IMR-90 (cell line): ENCODE measurements at regions not wholly inside any gene's neighbourhood (a gene's known extent, or its start where the extent isn't known, plus 50 kb on each side); places are given as distances from the start of the nearest gene placed in this dataset.

Source experiments
- ATAC-seq: fragments of 200-7000 bp; cut with Tn5 transposase; 2 replicates; pipeline ENCODE4 v1.9.1; 2020; ENCODE audit warnings: low read depth, mild to moderate bottlenecking, moderate library complexity
- BruUV-seq: library from RNA; stranded (reverse); fragments of 400-500 nt; replicated peaks from 2 replicates; lab custom pipeline; 2021; lab: Mats Ljungman, UMichigan
- CTCF ChIA-PET: fragments of 300-600 bp; formaldehyde crosslinking; extraction: SDS; loops from one replicate; lab custom pipeline; 2021; ENCODE audit warnings: antibody characterized with exemption; lab: Yijun Ruan, JAX
- POLR2A ChIA-PET: fragments of 300-600 bp; sonication (Branson Sonifier 250); formaldehyde crosslinking; loops from one replicate; lab custom pipeline; 2022; ENCODE audit warnings: antibody characterized with exemption; ENCODE audit not compliant: unreplicated experiment; lab: Charles Lee
- DNase-seq: peaks from one replicate; pipeline ENCODE4 v3.0.0; 2013
- H2AFZ ChIP-seq: replicated peaks from 2 replicates; pipeline ENCODE3; 2013; ENCODE audit warnings: low read length, mild to moderate bottlenecking; ENCODE audit not compliant: poor library complexity
- H2AK5ac ChIP-seq: 2 replicates; pipeline ENCODE4 v1.6.1; 2013; ENCODE audit warnings: low read depth, low read length, inconsistent platforms
- H2AK9ac ChIP-seq: replicated peaks from 2 replicates; pipeline ENCODE3; 2013; ENCODE audit warnings: mild to moderate bottlenecking, low read depth, low read length, moderate library complexity; ENCODE audit not compliant: poor library complexity
- H2BK120ac ChIP-seq: 2 replicates; pipeline ENCODE4 v1.6.1; 2013; ENCODE audit warnings: low read depth, low read length, inconsistent platforms
- H2BK15ac ChIP-seq: 3 replicates; pipeline ENCODE4 v1.6.1; 2013; ENCODE audit warnings: low read depth, low read length, inconsistent platforms
- H2BK20ac ChIP-seq: 2 replicates; pipeline ENCODE4 v1.6.1; 2013; ENCODE audit warnings: low read depth, mild to moderate bottlenecking, inconsistent platforms, low read length, moderate library complexity
- H2BK5ac ChIP-seq: 2 replicates; pipeline ENCODE4 v1.6.1; 2013; ENCODE audit warnings: mild to moderate bottlenecking, low read depth, low read length, inconsistent platforms; ENCODE audit not compliant: poor library complexity, severe bottlenecking
- H3K14ac ChIP-seq: replicated peaks from 2 replicates; pipeline ENCODE4 v1.6.1; 2013; ENCODE audit warnings: low read depth, low read length, inconsistent platforms
- H3K18ac ChIP-seq: 2 replicates; pipeline ENCODE4 v1.6.1; 2013; ENCODE audit warnings: low read depth, low read length, control low read depth
- H3K23ac ChIP-seq: 2 replicates; pipeline ENCODE4 v1.6.1; 2013; ENCODE audit warnings: low read depth, low read length, inconsistent platforms
- H3K27ac ChIP-seq: 2 replicates; pipeline ENCODE4 v1.5.1; 2013; ENCODE audit warnings: mild to moderate bottlenecking, control low read depth, low read length; ENCODE audit not compliant: insufficient read depth
- H3K27me3 ChIP-seq: 2 replicates; pipeline ENCODE4 v1.6.1; 2013; ENCODE audit warnings: low read length; ENCODE audit not compliant: control insufficient read depth, insufficient read depth
- H3K36me3 ChIP-seq: 2 replicates; pipeline ENCODE4 v1.6.1; 2013; ENCODE audit warnings: low read length, mixed read lengths; ENCODE audit not compliant: control insufficient read depth, insufficient read depth
- H3K4ac ChIP-seq: 2 replicates; pipeline ENCODE4 v1.6.1; 2013; ENCODE audit warnings: low read depth, low read length, inconsistent platforms
- H3K4me1 ChIP-seq: 2 replicates; pipeline ENCODE4 v1.6.1; 2013; ENCODE audit warnings: low read length, mixed read lengths; ENCODE audit not compliant: control insufficient read depth, insufficient read depth
- H3K4me2 ChIP-seq: 2 replicates; pipeline ENCODE4 v1.6.1; 2013; ENCODE audit warnings: low read depth, mild to moderate bottlenecking, control low read depth, low read length, moderate library complexity
- H3K4me3 ChIP-seq: 2 replicates; pipeline ENCODE4 v1.5.1; 2013; ENCODE audit warnings: low read depth, mild to moderate bottlenecking, control low read depth, low read length, moderate library complexity; ENCODE audit not compliant: insufficient read depth
- H3K56ac ChIP-seq: 2 replicates; pipeline ENCODE4 v1.6.1; 2013; ENCODE audit warnings: low read length, inconsistent platforms; ENCODE audit not compliant: insufficient read depth; ENCODE audit errors: extremely low read depth
- H3K79me1 ChIP-seq, 2 experiments: 2 replicates each; pipeline ENCODE4 v1.6.1; 2013; ENCODE audit warnings: low read length in 2 of 2, inconsistent platforms in 1 of 2, low read depth in 1 of 2
- H3K9ac ChIP-seq: 2 replicates; pipeline ENCODE4 v1.6.1; 2013; ENCODE audit warnings: low read depth, low read length, control low read depth
- H3K9me1 ChIP-seq: 2 replicates; pipeline ENCODE4 v1.6.1; 2013; ENCODE audit warnings: low read length, inconsistent platforms; ENCODE audit not compliant: insufficient read depth
- H3K9me3 ChIP-seq: 2 replicates; pipeline ENCODE4 v1.6.1; 2013; ENCODE audit warnings: low read length; ENCODE audit not compliant: control insufficient read depth, insufficient read depth
- H4K20me1 ChIP-seq: 2 replicates; pipeline ENCODE4 v1.6.1; 2013; ENCODE audit warnings: low read length, inconsistent platforms; ENCODE audit not compliant: insufficient read depth
- H4K5ac ChIP-seq: 2 replicates; pipeline ENCODE4 v1.6.1; 2013; ENCODE audit warnings: mild to moderate bottlenecking, low read depth, low read length, control low read depth
- H4K8ac ChIP-seq, 2 experiments: 2 replicates each; pipeline ENCODE4 v1.6.1; 2013; ENCODE audit warnings: low read depth in 2 of 2, low read length in 2 of 2, control low read depth in 1 of 2, inconsistent platforms in 1 of 2
- H4K91ac ChIP-seq: 2 replicates; pipeline ENCODE4 v1.6.1; 2013; ENCODE audit warnings: low read depth, low read length, inconsistent platforms; ENCODE audit not compliant: insufficient read depth
- CHD1 ChIP-seq: IDR thresholded peaks from 2 replicates; pipeline ENCODE4 v1.6.1; 2012; ENCODE audit warnings: low read depth, low read length, improper control_type of control experiment
- FOS ChIP-seq: fragments of 150-350 bp; IDR thresholded peaks from 2 replicates; pipeline ENCODE4 v1.6.1; 2016; ENCODE audit warnings: low read depth, low read length
- MAZ ChIP-seq: IDR thresholded peaks from 2 replicates; pipeline ENCODE4 v1.6.1; 2012; ENCODE audit warnings: low read depth, mild to moderate bottlenecking, low read length, improper control_type of control experiment, moderate library complexity, borderline replicate concordance
- NFE2L2 ChIP-seq: fragments of 150-350 bp; IDR thresholded peaks from 2 replicates; pipeline ENCODE4 v1.6.1; 2016; ENCODE audit warnings: low read depth, mild to moderate bottlenecking, low read length
- USF2 ChIP-seq: fragments of 150-350 bp; IDR thresholded peaks from 2 replicates; pipeline ENCODE4 v1.6.1; 2017; ENCODE audit warnings: mild to moderate bottlenecking, antibody characterized with exemption, low read length, low read depth
- WGBS, 2 experiments: methylation state at CpG; one replicate each; pipeline versions ENCODE4 v1.1.5 to v1.1.7; 2013; ENCODE audit warnings: missing lambda C conversion rate in 2 of 2; ENCODE audit not compliant: insufficient read length in 1 of 2; ENCODE audit errors: extremely low coverage in 2 of 2; 5-methylcytosine and 5-hydroxymethylcytosine counted together
- dilution Hi-C: fragments of 300-500 bp; cut with HindIII; formaldehyde crosslinking; loops from one replicate; pipeline ENCODE4 v1.14.3; 2018; ENCODE audit warnings: low sequenced_read_pairs; ENCODE audit not compliant: unreplicated experiment
- in situ Hi-C: fragments of 300-500 bp; cut with MboI; formaldehyde crosslinking; loops from 3 replicates; pipeline ENCODE4 v1.14.3; 2019; ENCODE audit warnings: low sequenced_read_pairs, inconsistent platforms, mixed read lengths
- intact Hi-C: fragments of 100-400 bp; cut with micrococcal nuclease; formaldehyde crosslinking; loops from 2 replicates; pipeline ENCODE4 v1.10.0; 2022

- no peak overlapping the region for H2BK15ac ChIP-seq
- POLR2A ChIA-PET, result no interaction called here
- no peaks in the 10 kb centered on the region for H4K20me1 ChIP-seq
- no peak overlapping the region for H3K56ac ChIP-seq
- CTCF ChIA-PET, result no interaction called here
- no peaks in the 10 kb centered on the region for H3K4me1 ChIP-seq
- H3K14ac ChIP-seq, result no peak overlapping the region
- TF ChIP-seq NFE2L2 (no peak), FOS (no peak), CHD1 (no peak), USF2 (no peak), MAZ (no peak)
- no peak for ATAC-seq
- H3K9ac ChIP-seq, result no peak overlapping the region
- BruUV-seq, result no TSS peak
- no peaks in the 10 kb centered on the region for H3K36me3 ChIP-seq
- H3K4me2 ChIP-seq, result no peak overlapping the region
- H3K4ac ChIP-seq, result no peak overlapping the region
- H2AK9ac ChIP-seq, result no peak overlapping the region
- dilution Hi-C loops (no loop called here), in situ Hi-C loops (no loop called here), intact Hi-C loops (no loop called here)
- H3K4me3 ChIP-seq, result no peak overlapping the region
- H2BK120ac ChIP-seq, result no peak overlapping the region
- H4K5ac ChIP-seq, result no peak overlapping the region
- no peak overlapping the region for H4K91ac ChIP-seq
- no peaks in the 10 kb centered on the region for H3K9me1 ChIP-seq
- no peak overlapping the region for H4K8ac ChIP-seq
- no peak overlapping the region for H3K18ac ChIP-seq
- no peak overlapping the region for H2AFZ ChIP-seq
- peaks cover 8% of the 10 kb centered on the region for H3K9me3 ChIP-seq
- H2BK5ac ChIP-seq, result no peak overlapping the region
- no peaks in the 10 kb centered on the region for H3K27me3 ChIP-seq
- no peak for DNase-seq
- no peak overlapping the region for H2AK5ac ChIP-seq
- no peak overlapping the region for H2BK20ac ChIP-seq
- H3K27ac ChIP-seq, result no peak overlapping the region
- no peak overlapping the region for H3K23ac ChIP-seq
- no peaks in the 10 kb centered on the region for H3K79me1 ChIP-seq
- 44% methylated on average over 2 of the region's 5 CpGs; no CpG with 5 or more reads in 1 of the 2 experiments for WGBS, 2 experiments
Measured at GRCh38 chr1:30450818-30451233, 272.6 kb downstream of the MATN1 start.
